Astrocyte (in vitro differentiated cells and primary cell): ENCODE measurements at regions not wholly inside any gene's neighbourhood (a gene's known extent, or its start where the extent isn't known, plus 50 kb on each side); places are given as distances from the start of the nearest gene placed in this dataset.

Experiments used
- DNase-seq: peaks from one replicate; pipeline ENCODE4 v3.0.0-alpha.2; 2010; ENCODE audit warnings: low read depth
- FAIRE-seq: peaks from 2 replicates; lab custom pipeline; 2011; peaks lifted over from hg19 to GRCh38; lab: Jason Lieb, UNC
- H2AFZ ChIP-seq: 2 replicates; pipeline ENCODE4 v1.6.0; 2012; ENCODE audit warnings: low read depth, low read length, inconsistent platforms
- H3K27ac ChIP-seq: 2 replicates; pipeline ENCODE4 v1.5.1; 2011; ENCODE audit warnings: low read depth, low read length, inconsistent platforms
- H3K27me3 ChIP-seq: 2 replicates; pipeline ENCODE4 v1.6.0; 2011; ENCODE audit warnings: low read length, inconsistent platforms; ENCODE audit not compliant: insufficient read depth
- H3K36me3 ChIP-seq: 2 replicates; pipeline ENCODE4 v1.5.1; 2011; ENCODE audit warnings: low read length, inconsistent platforms; ENCODE audit not compliant: insufficient read depth
- H3K4me1 ChIP-seq: 2 replicates; pipeline ENCODE4 v1.5.1; 2011; ENCODE audit warnings: low read length, inconsistent platforms; ENCODE audit not compliant: insufficient read depth
- H3K4me2 ChIP-seq: 2 replicates; pipeline ENCODE4 v1.6.0; 2012; ENCODE audit warnings: low read length, inconsistent platforms
- H3K4me3 ChIP-seq: 2 replicates; pipeline ENCODE4 v1.5.1; 2011; ENCODE audit warnings: low read depth, mild to moderate bottlenecking, low read length, inconsistent platforms; ENCODE audit not compliant: insufficient read depth
- H3K79me2 ChIP-seq: 2 replicates; pipeline ENCODE4 v1.6.0; 2012; ENCODE audit warnings: mild to moderate bottlenecking, low read length, inconsistent platforms; ENCODE audit not compliant: insufficient read depth
- H3K9ac ChIP-seq: 2 replicates; pipeline ENCODE4 v1.6.0; 2012; ENCODE audit warnings: mild to moderate bottlenecking, low read length, inconsistent platforms
- H3K9me3 ChIP-seq: 2 replicates; pipeline ENCODE4 v1.5.1; 2012; ENCODE audit warnings: low read depth, mild to moderate bottlenecking, low read length, inconsistent platforms; ENCODE audit not compliant: insufficient read depth
- H4K20me1 ChIP-seq: 2 replicates; pipeline ENCODE4 v1.6.0; 2012; ENCODE audit warnings: low read length, inconsistent platforms; ENCODE audit not compliant: insufficient read depth
- H3K27ac Mint-ChIP-seq: one replicate; pipeline ENCODE4 v1.8.0; 2021; ENCODE audit warnings: mild to moderate bottlenecking, mixed read lengths; ENCODE audit not compliant: unreplicated experiment
- H3K27me3 Mint-ChIP-seq: one replicate; pipeline ENCODE4 v1.8.0; 2021; ENCODE audit warnings: low read depth, mixed read lengths; ENCODE audit not compliant: unreplicated experiment
- H3K36me3 Mint-ChIP-seq: one replicate; pipeline ENCODE4 v1.8.0; 2021; ENCODE audit warnings: low read depth, mixed read lengths; ENCODE audit not compliant: unreplicated experiment
- H3K4me1 Mint-ChIP-seq: one replicate; pipeline ENCODE4 v1.8.0; 2021; ENCODE audit warnings: low read depth, mixed read lengths; ENCODE audit not compliant: unreplicated experiment
- H3K4me3 Mint-ChIP-seq: one replicate; pipeline ENCODE4 v1.8.0; 2021; ENCODE audit warnings: mild to moderate bottlenecking, moderate library complexity, mixed read lengths; ENCODE audit not compliant: unreplicated experiment
- H3K9me3 Mint-ChIP-seq: one replicate; pipeline ENCODE4 v1.8.0; 2021; ENCODE audit warnings: mild to moderate bottlenecking, mixed read lengths; ENCODE audit not compliant: unreplicated experiment
- EZH2 ChIP-seq: IDR thresholded peaks from 2 replicates; pipeline ENCODE4 v1.6.1; 2012; ENCODE audit warnings: mild to moderate bottlenecking, low read length, inconsistent platforms; ENCODE audit not compliant: insufficient read depth
- TF ChIP-seq, protein P1 (sequence below): IDR thresholded peaks from 2 replicates; pipeline ENCODE4 v1.5.1; 2011; ENCODE audit warnings: low read depth, mild to moderate bottlenecking, inconsistent platforms, low read length, moderate library complexity; ENCODE audit not compliant: insufficient read depth

- Histone ChIP-seq H3K4me2 (no peak overlapping the region), H4K20me1 (no peaks in the 10 kb centered on the region), H3K79me2 (no peaks in the 10 kb centered on the region), H3K27me3 (peaks cover 14% of the 10 kb centered on the region), H3K4me3 (no peak overlapping the region), H3K9me3 (no peaks in the 10 kb centered on the region), H3K27ac (no peak overlapping the region), H3K4me1 (no peaks in the 10 kb centered on the region), H3K9ac (no peak overlapping the region), H2AFZ (no peak overlapping the region), H3K36me3 (no peaks in the 10 kb centered on the region)
- Mint-ChIP-seq H3K27me3 (peaks cover 28% of the 10 kb centered on the region), H3K27ac (no peak overlapping the region), H3K4me3 (no peak overlapping the region), H3K4me1 (no peaks in the 10 kb centered on the region), H3K36me3 (peaks cover 6% of the 10 kb centered on the region), H3K9me3 (peaks cover 15% of the 10 kb centered on the region)
- TF ChIP-seq, protein P1, sequence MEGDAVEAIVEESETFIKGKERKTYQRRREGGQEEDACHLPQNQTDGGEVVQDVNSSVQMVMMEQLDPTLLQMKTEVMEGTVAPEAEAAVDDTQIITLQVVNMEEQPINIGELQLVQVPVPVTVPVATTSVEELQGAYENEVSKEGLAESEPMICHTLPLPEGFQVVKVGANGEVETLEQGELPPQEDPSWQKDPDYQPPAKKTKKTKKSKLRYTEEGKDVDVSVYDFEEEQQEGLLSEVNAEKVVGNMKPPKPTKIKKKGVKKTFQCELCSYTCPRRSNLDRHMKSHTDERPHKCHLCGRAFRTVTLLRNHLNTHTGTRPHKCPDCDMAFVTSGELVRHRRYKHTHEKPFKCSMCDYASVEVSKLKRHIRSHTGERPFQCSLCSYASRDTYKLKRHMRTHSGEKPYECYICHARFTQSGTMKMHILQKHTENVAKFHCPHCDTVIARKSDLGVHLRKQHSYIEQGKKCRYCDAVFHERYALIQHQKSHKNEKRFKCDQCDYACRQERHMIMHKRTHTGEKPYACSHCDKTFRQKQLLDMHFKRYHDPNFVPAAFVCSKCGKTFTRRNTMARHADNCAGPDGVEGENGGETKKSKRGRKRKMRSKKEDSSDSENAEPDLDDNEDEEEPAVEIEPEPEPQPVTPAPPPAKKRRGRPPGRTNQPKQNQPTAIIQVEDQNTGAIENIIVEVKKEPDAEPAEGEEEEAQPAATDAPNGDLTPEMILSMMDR = no peak
- TF ChIP-seq EZH2 = no peak
- no peak for DNase-seq
- no peak for FAIRE-seq
Measured at GRCh38 chr9:38269775-38270174, 122.7 kb upstream of the ALDH1B1 start.

DNA sequence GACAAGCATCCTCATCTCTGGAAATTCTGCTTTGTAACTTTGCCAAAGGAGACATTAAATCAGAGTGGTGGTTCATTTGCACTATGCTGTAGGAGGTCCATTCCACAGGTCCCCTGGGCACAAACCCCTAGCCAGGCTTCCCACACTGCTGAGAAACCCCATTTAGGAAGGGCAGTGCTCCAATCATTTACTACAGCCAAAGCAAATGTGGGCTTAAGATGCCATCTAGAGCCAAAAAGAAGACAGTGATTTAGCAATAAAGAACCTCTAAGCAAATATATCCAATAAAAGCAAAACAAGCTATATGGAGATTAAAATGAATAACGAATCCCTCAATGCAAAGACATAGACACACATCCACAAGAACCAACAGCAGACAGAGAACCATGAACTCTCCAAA, 129.0 kb upstream of the ALDH1B1 start:
- Mint-ChIP-seq H3K27me3 (peaks cover 2% of the 10 kb centered on the region), H3K4me1 (no peaks in the 10 kb centered on the region), H3K4me3 (no peak overlapping the region), H3K27ac (no peak overlapping the region), H3K9me3 (peaks cover 16% of the 10 kb centered on the region), H3K36me3 (peaks cover 3% of the 10 kb centered on the region)
- H3K4me2 ChIP-seq = no peak overlapping the region
- H3K27ac ChIP-seq = no peak overlapping the region
- no peaks in the 10 kb centered on the region for H3K36me3 ChIP-seq
- TF ChIP-seq, protein P1 = peak; percentile 42
- TF ChIP-seq EZH2 = no peak
- H3K4me3 ChIP-seq = no peak overlapping the region
- H3K9me3 ChIP-seq = no peaks in the 10 kb centered on the region
- FAIRE-seq (no peak), DNase-seq (peak; percentile 16)
- H2AFZ ChIP-seq = no peak overlapping the region
- no peaks in the 10 kb centered on the region for H3K79me2 ChIP-seq
- no peaks in the 10 kb centered on the region for H3K27me3 ChIP-seq
- no peak overlapping the region for H3K9ac ChIP-seq
- no peaks in the 10 kb centered on the region for H3K4me1 ChIP-seq
- H4K20me1 ChIP-seq = no peaks in the 10 kb centered on the region

DNA sequence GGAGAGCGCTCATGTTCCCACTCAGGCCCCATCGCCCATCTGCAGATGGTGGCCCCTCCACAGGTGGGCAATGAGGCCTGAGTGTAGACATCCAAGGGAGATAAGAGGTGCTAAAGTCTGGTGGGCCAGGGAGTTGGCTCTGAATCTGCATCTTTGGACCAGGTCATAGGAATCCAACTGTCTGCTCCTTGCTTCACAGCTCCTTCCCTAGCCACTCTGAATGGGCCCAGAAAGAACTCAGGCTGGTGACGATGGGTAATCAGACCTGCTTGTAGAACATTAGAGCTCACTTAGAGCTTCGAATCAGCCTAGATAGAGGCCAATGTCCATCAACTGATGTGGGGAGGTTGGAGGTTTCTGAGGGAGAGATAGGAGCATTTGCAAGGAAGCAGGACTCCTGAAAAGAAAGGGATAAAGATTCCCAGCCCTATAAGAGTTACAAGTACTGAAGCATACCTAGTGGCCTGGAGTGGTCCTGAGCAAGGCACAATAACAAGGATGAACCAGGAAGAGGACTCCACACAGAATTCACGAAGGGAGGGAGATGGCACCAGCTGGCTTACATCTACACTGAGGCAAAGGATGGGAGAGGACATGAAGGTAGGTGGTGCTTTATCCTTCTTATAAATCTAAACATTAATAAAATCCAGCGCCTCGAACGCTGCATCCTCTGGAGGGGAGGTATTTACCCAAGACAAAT, 132.8 kb upstream of the ALDH1B1 start:
- Histone ChIP-seq H3K27me3 (peaks cover 6% of the 10 kb centered on the region), H3K4me3 (no peak overlapping the region), H4K20me1 (no peaks in the 10 kb centered on the region), H3K9ac (no peak overlapping the region), H3K36me3 (no peaks in the 10 kb centered on the region), H3K27ac (no peak overlapping the region), H3K79me2 (no peaks in the 10 kb centered on the region), H3K4me1 (no peaks in the 10 kb centered on the region), H3K4me2 (no peak overlapping the region), H2AFZ (no peak overlapping the region), H3K9me3 (no peaks in the 10 kb centered on the region)
- Mint-ChIP-seq H3K9me3 (peaks cover 9% of the 10 kb centered on the region), H3K4me1 (no peaks in the 10 kb centered on the region), H3K4me3 (no peak overlapping the region), H3K36me3 (no peaks in the 10 kb centered on the region), H3K27ac (no peak overlapping the region), H3K27me3 (peaks cover 6% of the 10 kb centered on the region)
- TF ChIP-seq, protein P1 = no peak
- TF ChIP-seq EZH2 = no peak
- no peak for FAIRE-seq
- DNase-seq = no peak
